GM18909 (cell line): ENCODE measurements at regions not wholly inside any gene's neighbourhood (a gene's known extent, or its start where the extent isn't known, plus 50 kb on each side); places are given as distances from the start of the nearest gene placed in this dataset.
"Not testable (repeated sequence)": the region's sequence is repeated elsewhere in the genome, so short reads cannot be mapped to it uniquely, and the experiment has no call there.

Experiments
- ATAC-seq: cut with Tn5 transposase; IDR thresholded peaks from one replicate; pipeline ENCODE4 v1.9.1; 2021; ENCODE audit warnings: mild to moderate bottlenecking; ENCODE audit not compliant: unreplicated experiment, poor library complexity

GRCh38 chr16:85286951-85287814 is 174.9 kb upstream of the CIBAR2 start:
- ATAC-seq = no peak

GRCh38 chr16:85287815-85288109 is 175.5 kb upstream of the CIBAR2 start:
- not testable (repeated sequence) for ATAC-seq

- no peak for ATAC-seq
These were observed 176.1 kb upstream of the CIBAR2 start for GRCh38 chr16:85288341-85288868.

GRCh38 chr16:85288869-85289660 is 176.8 kb upstream of the CIBAR2 start:
- ATAC-seq = no peak

- ATAC-seq = no peak
These were observed 177.7 kb upstream of the CIBAR2 start for GRCh38 chr16:85289760-85290625.

GRCh38 chr16:85290626-85291301 is 178.5 kb upstream of the CIBAR2 start:
- no peak for ATAC-seq

GRCh38 chr16:85291302-85292148 is 179.3 kb upstream of the CIBAR2 start:
- ATAC-seq = no peak

GRCh38 chr16:85293458-85293857 is 181.2 kb upstream of the CIBAR2 start:
- no peak for ATAC-seq

GRCh38 chr16:85293904-85294642 is 181.8 kb upstream of the CIBAR2 start:
- ATAC-seq = no peak

GRCh38 chr16:85294810-85295508 is 182.7 kb upstream of the CIBAR2 start:
- ATAC-seq = no peak

- no peak for ATAC-seq
These were observed 184.8 kb upstream of the CIBAR2 start for GRCh38 chr16:85296859-85297660.

GRCh38 chr16:85297881-85298280 is 185.6 kb upstream of the CIBAR2 start:
- no peak for ATAC-seq

GRCh38 chr16:85300406-85300968 is 188.2 kb upstream of the CIBAR2 start:
- no peak for ATAC-seq

- no peak for ATAC-seq
These were observed 189.0 kb upstream of the CIBAR2 start for GRCh38 chr16:85301231-85301630.

- ATAC-seq = no peak
These were observed 190.0 kb upstream of the CIBAR2 start for GRCh38 chr16:85302018-85302847.

- ATAC-seq = no peak
These were observed 190.6 kb upstream of the CIBAR2 start for GRCh38 chr16:85302848-85303353.
